Bronchial epithelial cell (primary cell): ENCODE measurements at regions not wholly inside any gene's neighbourhood (a gene's known extent, or its start where the extent isn't known, plus 50 kb on each side); places are given as distances from the start of the nearest gene placed in this dataset.

Experiments
- DNase-seq: peaks from one replicate; pipeline ENCODE4 v3.0.0-alpha.2; 2010; ENCODE audit warnings: low read depth
- FAIRE-seq: peaks from 2 replicates; lab custom pipeline; 2011; peaks lifted over from hg19 to GRCh38; lab: Jason Lieb, UNC
- H3K27me3 ChIP-seq: 2 replicates; pipeline ENCODE4 v1.5.1; 2011; ENCODE audit warnings: low read length; ENCODE audit not compliant: control insufficient read depth, insufficient read depth
- H3K36me3 ChIP-seq: 2 replicates; pipeline ENCODE4 v1.5.1; 2011; ENCODE audit warnings: low read length; ENCODE audit not compliant: control insufficient read depth, insufficient read depth
- H3K4me3 ChIP-seq: 2 replicates; pipeline ENCODE4 v1.5.1; 2011; ENCODE audit warnings: mild to moderate bottlenecking, low read depth, low read length, control low read depth
- CTCF ChIP-seq: IDR thresholded peaks from 2 replicates; pipeline ENCODE4 v1.5.1; 2011; ENCODE audit warnings: mild to moderate bottlenecking, moderate library complexity, low read length, control low read depth, inconsistent platforms; ENCODE audit not compliant: insufficient read depth, severe bottlenecking

GRCh38 chr5:158644301-158644700 lies 455.4 kb downstream of the EBF1 start:
- no peak for TF ChIP-seq CTCF
- H3K4me3 ChIP-seq, result no peak overlapping the region
- FAIRE-seq, result no peak

GRCh38 chr5:158643840-158644239 lies 455.9 kb downstream of the EBF1 start:
- DNase-seq, result no peak
- H3K4me3 ChIP-seq, result no peak overlapping the region
- H3K27me3 ChIP-seq, result no peaks in the 10 kb centered on the region
- FAIRE-seq, result no peak
- no peaks in the 10 kb centered on the region for H3K36me3 ChIP-seq
- no peak for TF ChIP-seq CTCF

More at GRCh38 chr5:158644301-158644700, 455.4 kb downstream of the EBF1 start:
- H3K36me3 ChIP-seq, result no peaks in the 10 kb centered on the region
- no peak for DNase-seq
- H3K27me3 ChIP-seq, result no peaks in the 10 kb centered on the region

GRCh38 chr5:158642879-158643278 lies 456.8 kb downstream of the EBF1 start:
- FAIRE-seq (no peak), DNase-seq (no peak)
- Histone ChIP-seq H3K27me3 (no peaks in the 10 kb centered on the region), H3K36me3 (no peaks in the 10 kb centered on the region), H3K4me3 (no peak overlapping the region)
- TF ChIP-seq CTCF, result no peak

- Histone ChIP-seq H3K27me3 (no peaks in the 10 kb centered on the region), H3K36me3 (no peaks in the 10 kb centered on the region), H3K4me3 (no peak overlapping the region)
- TF ChIP-seq CTCF, result no peak
- FAIRE-seq (no peak), DNase-seq (no peak)
Measured at GRCh38 chr5:158641016-158641415, 458.7 kb downstream of the EBF1 start.

- peak; percentile 22 for DNase-seq
- no peaks in the 10 kb centered on the region for H3K27me3 ChIP-seq
- FAIRE-seq, result no peak
- no peak for TF ChIP-seq CTCF
- no peak overlapping the region for H3K4me3 ChIP-seq
- H3K36me3 ChIP-seq, result no peaks in the 10 kb centered on the region
Measured at GRCh38 chr5:158640593-158640980, 459.1 kb downstream of the EBF1 start.

GRCh38 chr5:158639881-158640592 lies 459.7 kb downstream of the EBF1 start:
- DNase-seq, result peak; percentile 3
- TF ChIP-seq CTCF, result no peak
- H3K36me3 ChIP-seq, result no peaks in the 10 kb centered on the region

More at GRCh38 chr5:158639881-158640592, 459.7 kb downstream of the EBF1 start:
- H3K27me3 ChIP-seq, result no peaks in the 10 kb centered on the region
- no peak for FAIRE-seq
- no peak overlapping the region for H3K4me3 ChIP-seq
